ENCODE measurements at regions not wholly inside any gene's neighbourhood (a gene's known extent, or its start where the extent isn't known, plus 50 kb on each side); places are given as distances from the start of the nearest gene placed in this dataset.

GRCh38 chr6:15977050-15977449 lies 151.8 kb upstream of the MYLIP start:
- BruUV-seq (replicated peaks), result no TSS peak
- no peaks in the 10 kb centered on the region for H3K4me1 Mint-ChIP-seq (ENCODE audit: low read depth, unreplicated experiment)
- H3K9me3 ChIP-seq, result peaks cover 8% of the 10 kb centered on the region; the same call in 1 of the 2 replicates
- intact Hi-C loops (cut with micrococcal nuclease; ENCODE audit: unreplicated experiment), result no loop called here
- ChIA-PET CTCF (interaction anchor here (1.0 kb wide), 1 partner anchor 152 kb away, joined by 4 read pairs; the partner anchor contains the start of gene MYLIP), POLR2A (no interaction called here)
- H3K4me3 Mint-ChIP-seq (ENCODE audit: unreplicated experiment), result no peak overlapping the region
- H3K36me3 ChIP-seq (ENCODE audit: control insufficient read depth, insufficient read depth, low read length), result no peaks in the 10 kb centered on the region
- H3K4me1 ChIP-seq, result no peaks in the 10 kb centered on the region
- H3K27me3 Mint-ChIP-seq (ENCODE audit: insufficient read depth, unreplicated experiment), result no peaks in the 10 kb centered on the region
- H3K4me3 ChIP-seq (ENCODE audit: low read depth, low read length), result no peak overlapping the region
- no peak for TF ChIP-seq CTCF (IDR thresholded peaks at IDR 0.05; ENCODE audit: insufficient read depth in 1 of 2, low read depth in 1 of 2, low read length in 1 of 2, severe bottlenecking in 1 of 2, unreplicated experiment in 1 of 2)
- no peak overlapping the region for H3K27ac Mint-ChIP-seq (ENCODE audit: unreplicated experiment)
- no peak for DNase-seq
- no peaks in the 10 kb centered on the region for H3K36me3 Mint-ChIP-seq (ENCODE audit: insufficient read depth, unreplicated experiment)
- no peaks in the 10 kb centered on the region for H3K27me3 ChIP-seq (replicated peaks; ENCODE audit: control insufficient read depth, insufficient read depth, low read length)
- peaks cover 11% of the 10 kb centered on the region for H3K9me3 Mint-ChIP-seq (ENCODE audit: unreplicated experiment)

GRCh38 chr6:15974817-15975216 lies 154.1 kb upstream of the MYLIP start:
- Histone ChIP-seq H3K9me3 (peaks cover 8% of the 10 kb centered on the region; the same call in 1 of the 2 replicates), H3K27me3 (replicated peaks; ENCODE audit: control insufficient read depth, insufficient read depth, low read length) (no peaks in the 10 kb centered on the region), H3K4me1 (peaks cover 6% of the 10 kb centered on the region; the same call in 1 of the 2 replicates), H3K4me3 (ENCODE audit: low read depth, low read length) (no peak overlapping the region), H3K36me3 (ENCODE audit: control insufficient read depth, insufficient read depth, low read length) (no peaks in the 10 kb centered on the region)
- DNase-seq, result no peak
- peaks cover 11% of the 10 kb centered on the region for H3K9me3 Mint-ChIP-seq (ENCODE audit: unreplicated experiment)
- H3K27me3 Mint-ChIP-seq (ENCODE audit: insufficient read depth, unreplicated experiment), result no peaks in the 10 kb centered on the region
- H3K27ac Mint-ChIP-seq (ENCODE audit: unreplicated experiment), result no peak overlapping the region
- no peak for TF ChIP-seq CTCF (IDR thresholded peaks at IDR 0.05; ENCODE audit: insufficient read depth in 1 of 2, low read depth in 1 of 2, low read length in 1 of 2, severe bottlenecking in 1 of 2, unreplicated experiment in 1 of 2)
- POLR2A ChIA-PET, result no interaction called here
- H3K4me1 Mint-ChIP-seq (ENCODE audit: low read depth, unreplicated experiment), result no peaks in the 10 kb centered on the region
- intact Hi-C loops (cut with micrococcal nuclease; ENCODE audit: unreplicated experiment), result no loop called here
- BruUV-seq (replicated peaks), result no TSS peak
- CTCF ChIA-PET, result no interaction called here
- H3K4me3 Mint-ChIP-seq (ENCODE audit: unreplicated experiment), result no peak overlapping the region
- no peaks in the 10 kb centered on the region for H3K36me3 Mint-ChIP-seq (ENCODE audit: insufficient read depth, unreplicated experiment)

- H3K4me1 ChIP-seq, result peaks cover 6% of the 10 kb centered on the region; the same call in 1 of the 2 replicates
- peak; percentile 42 to 55 for DNase-seq
- no peaks in the 10 kb centered on the region for H3K36me3 ChIP-seq (ENCODE audit: control insufficient read depth, insufficient read depth, low read length)
- no peak for TF ChIP-seq CTCF (IDR thresholded peaks at IDR 0.05; ENCODE audit: insufficient read depth in 1 of 2, low read depth in 1 of 2, low read length in 1 of 2, severe bottlenecking in 1 of 2, unreplicated experiment in 1 of 2)
- no peaks in the 10 kb centered on the region for H3K27me3 ChIP-seq (replicated peaks; ENCODE audit: control insufficient read depth, insufficient read depth, low read length)
- ChIA-PET CTCF (no interaction called here), POLR2A (interaction anchor here (1.2 kb wide), 1 partner anchor 158 kb away, joined by 11 read pairs; the partner anchor contains the start of gene MYLIP)
- no TSS peak for BruUV-seq (replicated peaks)
- Mint-ChIP-seq H3K4me1 (ENCODE audit: low read depth, unreplicated experiment) (peaks cover 7% of the 10 kb centered on the region), H3K4me3 (ENCODE audit: unreplicated experiment) (no peak overlapping the region), H3K36me3 (ENCODE audit: insufficient read depth, unreplicated experiment) (no peaks in the 10 kb centered on the region), H3K9me3 (ENCODE audit: unreplicated experiment) (peaks cover 11% of the 10 kb centered on the region), H3K27me3 (ENCODE audit: insufficient read depth, unreplicated experiment) (no peaks in the 10 kb centered on the region), H3K27ac (ENCODE audit: unreplicated experiment) (no peak overlapping the region)
- no peak overlapping the region for H3K4me3 ChIP-seq (ENCODE audit: low read depth, low read length)
- peaks cover 8% of the 10 kb centered on the region; the same call in 1 of the 2 replicates for H3K9me3 ChIP-seq
- intact Hi-C loops (cut with micrococcal nuclease; ENCODE audit: unreplicated experiment), result loop anchor here (1.0 kb wide), 1 partner anchor 21 kb away; no protein-coding TSS in a partner anchor
Observed at GRCh38 chr6:15970517-15970916, 158.4 kb upstream of the MYLIP start.
